ENCODE measurements at regions not wholly inside any gene's neighbourhood (a gene's known extent, or its start where the extent isn't known, plus 50 kb on each side); places are given as distances from the start of the nearest gene placed in this dataset.

- no peak for FAIRE-seq
Observed at GRCh38 chr6:88304520-88304919, 138.4 kb upstream of the CNR1 start.

- FAIRE-seq: no peak
Observed at GRCh38 chr6:88302769-88303225, 136.7 kb upstream of the CNR1 start.

DNA sequence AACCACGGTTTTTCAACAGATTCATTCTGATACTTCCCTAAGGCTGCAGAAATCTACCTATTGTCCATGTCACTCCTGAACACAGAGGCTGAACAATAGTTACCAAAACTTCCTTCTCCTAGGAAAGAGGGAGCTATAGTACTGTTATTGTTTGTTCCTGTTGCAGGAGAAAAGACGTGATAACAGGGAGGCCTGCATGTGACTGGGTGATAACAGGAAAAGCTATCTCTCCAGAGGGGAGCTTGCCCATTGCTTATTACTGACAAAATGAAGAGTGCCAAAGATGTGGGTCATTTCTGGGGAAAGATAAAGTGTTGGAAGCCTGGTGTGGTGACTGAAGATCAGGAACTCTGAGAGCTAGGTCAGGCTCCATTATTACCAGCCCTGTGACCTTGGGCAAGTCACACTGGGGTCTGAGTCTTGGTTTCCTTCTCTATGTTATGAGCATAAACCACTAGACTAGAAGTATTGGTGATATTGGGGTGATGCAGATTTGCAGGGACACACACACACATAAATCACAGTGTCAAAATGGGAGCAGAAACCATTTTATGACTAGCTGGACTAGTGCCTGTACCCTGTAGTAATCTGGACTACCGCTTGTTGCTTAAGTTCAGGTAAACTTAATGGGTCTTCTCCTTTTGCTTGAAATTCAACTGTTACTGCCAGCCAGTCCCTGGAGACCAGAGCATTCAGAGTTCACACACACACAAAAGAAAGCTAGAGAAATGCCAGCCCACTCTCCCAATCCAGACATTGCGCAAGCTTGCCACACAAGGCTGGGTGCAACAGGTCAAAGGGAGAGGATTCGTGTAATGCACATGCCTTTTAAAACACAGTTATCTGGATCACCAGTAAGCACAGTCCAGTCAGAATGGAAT is 136.0 kb upstream of the CNR1 start:
- FAIRE-seq: no peak

- FAIRE-seq: no peak
Observed at GRCh38 chr6:88301256-88301655, 135.1 kb upstream of the CNR1 start.

GRCh38 chr6:88298066-88298845 is 132.1 kb upstream of the CNR1 start:
- FAIRE-seq: no peak

DNA sequence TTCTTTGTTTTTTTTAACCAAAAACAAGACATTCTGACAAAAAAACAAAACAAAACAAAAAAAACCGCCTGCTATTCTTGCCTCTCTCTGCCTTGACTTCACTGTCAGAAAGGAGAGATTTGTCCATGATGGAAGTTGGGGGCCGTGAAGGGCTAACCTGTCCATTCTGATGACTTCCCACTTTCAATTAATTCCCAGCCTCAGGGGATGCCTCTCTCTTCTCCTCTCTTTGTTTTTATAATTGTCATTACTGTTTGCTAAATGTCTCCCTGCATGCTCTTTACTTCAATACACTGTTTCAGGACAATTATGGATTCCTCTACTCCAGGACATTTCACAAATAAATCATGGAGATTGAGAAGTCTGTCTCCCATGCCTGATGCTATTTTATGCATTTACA is 130.5 kb upstream of the CNR1 start:
- FAIRE-seq: no peak

DNA sequence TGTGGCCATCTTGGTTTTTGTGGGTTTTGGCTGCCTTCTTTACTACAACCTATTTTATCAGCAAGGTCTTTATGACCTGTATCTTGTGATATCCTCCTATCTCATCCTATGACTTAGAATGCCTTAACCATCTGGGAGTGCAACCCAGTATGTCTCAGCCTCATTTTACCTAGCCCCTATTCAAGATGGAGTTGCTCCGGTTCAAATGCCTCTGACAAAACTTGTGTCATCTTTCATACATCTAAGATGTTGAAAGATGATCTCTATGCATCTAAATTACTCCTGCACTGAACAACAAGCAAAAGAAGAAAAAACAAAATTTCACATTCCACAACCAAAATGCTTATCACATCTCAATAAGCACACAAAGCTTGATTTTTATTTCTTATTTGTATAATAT is 129.5 kb upstream of the CNR1 start:
- no peak for FAIRE-seq

DNA sequence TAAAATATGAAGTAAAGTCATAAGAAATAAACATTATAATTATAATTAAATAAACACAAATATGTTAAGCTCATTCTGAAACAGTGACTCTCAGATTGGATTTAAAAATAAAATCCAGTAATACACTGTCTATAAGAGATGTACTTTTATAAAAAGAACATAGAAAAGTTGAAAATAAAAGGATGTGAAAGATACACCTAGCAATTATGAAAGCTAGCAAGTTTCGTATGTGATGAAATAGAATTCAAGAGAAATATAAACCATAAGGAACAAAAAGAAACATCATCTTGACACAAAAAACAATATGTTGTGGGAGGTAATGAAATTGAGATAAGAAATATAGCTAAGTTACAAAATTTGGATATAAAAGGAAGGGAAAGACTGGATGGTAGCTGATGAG is 128.6 kb upstream of the CNR1 start:
- FAIRE-seq: peak; percentile 3

GRCh38 chr6:88290411-88290810 is 124.3 kb upstream of the CNR1 start:
- FAIRE-seq: no peak

DNA sequence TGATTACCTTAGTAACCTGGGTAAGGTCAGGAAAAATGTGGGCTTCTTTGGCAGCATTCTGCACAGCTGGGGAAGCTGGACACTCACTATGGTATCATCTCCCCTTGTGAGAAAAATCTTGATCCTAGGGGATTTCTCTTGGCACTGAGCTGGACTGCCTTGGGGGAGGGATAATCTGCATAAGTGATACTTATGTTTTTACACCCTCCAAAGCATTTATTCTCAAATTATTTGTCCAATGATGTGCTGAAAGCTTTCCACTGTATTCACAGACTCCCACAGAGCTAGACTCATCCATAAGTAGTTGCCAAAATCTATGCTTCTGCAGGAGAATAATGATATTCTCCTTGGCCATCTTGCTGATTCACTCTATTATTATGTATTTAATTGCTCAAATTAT is 121.5 kb upstream of the CNR1 start:
- FAIRE-seq: no peak

DNA sequence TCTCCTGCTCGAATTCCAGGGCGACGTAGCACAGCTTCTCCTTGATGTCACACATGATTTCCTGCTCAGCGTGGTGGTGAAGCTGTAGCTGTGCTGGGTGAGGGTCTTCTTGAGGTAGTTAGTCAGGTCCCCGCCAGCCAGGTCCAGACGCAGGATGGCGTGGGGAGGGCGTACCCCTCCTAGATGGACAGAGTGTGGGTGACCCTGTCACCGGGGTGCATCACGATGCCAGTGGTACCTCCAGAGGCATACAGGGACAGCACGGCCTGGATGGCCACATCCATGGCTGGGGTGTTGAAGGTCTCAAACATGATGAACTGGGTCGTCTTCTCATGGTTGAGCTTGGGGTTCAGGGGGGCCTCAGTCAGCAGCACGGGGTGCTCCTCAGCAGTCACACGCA is 110.2 kb upstream of the CNR1 start:
- no peak for FAIRE-seq

- FAIRE-seq: no peak
Observed at GRCh38 chr6:88268508-88268907, 102.4 kb upstream of the CNR1 start.

DNA sequence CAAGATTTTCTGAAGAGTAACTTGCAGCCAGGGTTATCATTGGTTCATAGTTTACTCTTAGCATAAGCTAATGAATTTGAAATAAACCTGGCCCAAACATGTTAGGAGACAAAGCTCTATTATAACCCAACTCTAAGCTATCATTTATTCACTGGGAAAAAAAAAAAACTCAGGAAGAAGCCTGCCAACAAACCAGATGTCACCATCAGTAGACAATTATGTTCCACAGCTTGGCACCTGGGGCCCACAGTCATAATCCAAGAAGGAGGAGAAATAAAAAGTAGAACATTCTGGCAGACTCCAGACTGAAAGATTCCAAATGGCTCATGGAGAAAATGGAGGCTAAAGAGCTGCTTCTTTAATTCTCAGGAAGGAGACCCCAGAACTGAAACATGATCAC is 100.0 kb upstream of the CNR1 start:
- no peak for FAIRE-seq

DNA sequence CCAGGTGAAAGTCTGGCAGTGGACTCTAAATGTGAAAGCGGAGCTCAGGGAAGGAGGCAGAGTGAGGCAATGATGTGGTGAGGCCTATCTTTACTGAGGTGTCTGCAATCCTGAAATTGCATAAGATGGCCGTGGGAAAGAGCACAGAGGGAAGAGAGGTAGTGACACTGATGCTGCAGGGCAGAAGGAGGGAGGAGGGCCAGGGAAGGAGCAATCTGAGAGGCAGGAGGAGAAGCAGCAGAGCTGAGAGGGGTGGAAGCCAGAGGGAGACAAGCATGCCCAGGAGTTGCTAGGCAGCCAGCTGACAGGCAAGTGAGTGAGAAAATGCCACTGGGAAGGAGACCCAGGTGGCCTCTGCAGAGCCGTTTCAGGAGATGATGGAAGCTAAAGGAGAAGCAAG is 97.4 kb upstream of the CNR1 start:
- FAIRE-seq: no peak

- FAIRE-seq: no peak
Observed at GRCh38 chr6:88262332-88262731, 96.2 kb upstream of the CNR1 start.

DNA sequence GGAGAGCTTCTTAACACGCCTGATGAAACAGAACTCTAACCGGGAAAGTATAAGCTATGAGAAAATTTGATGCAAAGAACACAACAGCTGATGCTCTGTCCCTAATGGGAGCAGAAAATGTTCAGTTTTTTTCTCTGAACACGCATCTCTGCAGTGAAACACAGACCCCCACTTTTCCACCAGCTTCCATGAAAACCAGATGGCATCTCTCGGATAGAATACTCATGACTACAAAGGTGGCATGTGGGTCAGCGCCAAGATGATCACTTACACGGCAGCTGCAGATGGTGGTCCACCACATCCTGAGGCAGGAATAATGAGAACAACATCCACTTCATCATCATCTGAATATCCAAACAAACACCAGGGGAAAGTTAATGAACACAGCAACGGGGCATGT is 85.2 kb upstream of the CNR1 start:
- no peak for FAIRE-seq

DNA sequence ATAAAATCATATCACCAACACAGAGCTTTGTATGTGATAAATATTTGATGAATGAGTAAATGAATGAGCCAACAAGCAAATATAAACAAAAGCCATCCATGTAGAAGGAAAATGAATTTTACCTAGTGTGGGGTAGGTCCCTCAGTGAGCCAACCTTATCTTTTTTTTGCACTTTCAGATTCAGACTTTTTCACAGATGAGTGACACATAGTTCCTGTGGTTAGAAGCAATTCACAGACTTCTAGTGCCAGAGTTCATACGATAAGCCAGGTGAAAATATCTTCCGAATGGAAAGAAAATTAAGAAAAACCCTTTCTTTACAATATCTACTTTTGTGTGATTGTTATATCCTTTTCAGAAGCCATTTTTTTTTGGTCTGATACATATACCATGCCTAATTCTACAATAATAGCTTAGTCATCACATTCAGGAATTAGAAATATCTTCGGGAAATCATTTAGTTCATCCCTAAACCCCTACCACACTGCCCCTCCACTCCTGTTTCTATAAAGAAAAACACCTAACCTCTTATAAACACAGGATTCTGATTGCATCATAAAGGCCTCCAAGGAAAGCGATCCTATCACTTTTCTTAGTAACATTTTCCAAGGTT is 82.7 kb upstream of the CNR1 start:
- no peak for FAIRE-seq

GRCh38 chr6:88246654-88247053 is 80.5 kb upstream of the CNR1 start:
- FAIRE-seq: no peak

DNA sequence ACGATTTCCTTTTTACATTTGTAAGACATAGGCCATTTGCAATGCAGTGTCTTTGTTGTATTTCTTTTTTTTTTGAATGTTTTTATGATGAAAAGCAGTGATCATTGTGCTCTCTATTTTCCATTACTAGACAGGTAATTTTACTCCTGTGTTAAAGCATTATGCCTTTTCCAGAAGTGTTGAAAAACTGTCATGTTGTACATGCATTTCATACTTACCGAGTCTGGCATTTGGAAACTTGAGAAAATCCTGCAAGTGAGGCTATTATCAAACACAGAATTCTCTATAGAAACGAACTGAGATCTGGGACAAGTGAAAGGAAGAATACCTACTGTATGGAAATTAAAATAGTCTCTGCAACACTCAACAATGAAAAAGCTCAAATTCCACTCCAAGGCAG is 78.6 kb upstream of the CNR1 start:
- no peak for FAIRE-seq

GRCh38 chr6:88238901-88239300 is 72.8 kb upstream of the CNR1 start:
- no peak for FAIRE-seq

DNA sequence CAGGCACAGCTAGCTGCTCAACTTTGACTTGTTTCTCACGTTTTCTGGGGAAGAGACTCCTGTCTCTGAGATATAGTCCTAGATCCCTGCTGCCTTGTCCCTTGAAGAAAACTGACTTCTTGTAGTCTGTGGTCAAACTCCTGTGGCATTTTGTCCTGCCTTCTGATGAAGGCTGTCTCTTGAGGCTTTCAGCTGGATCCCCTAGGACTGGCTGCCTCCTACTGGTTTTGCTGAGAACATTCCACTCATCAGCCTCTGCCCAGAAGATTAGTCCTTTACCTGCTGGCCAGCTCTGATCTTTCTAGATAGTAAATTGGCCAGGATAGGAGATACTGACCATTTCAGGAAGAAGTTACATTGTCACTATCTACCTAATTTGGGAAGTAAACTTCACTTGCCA is 71.9 kb upstream of the CNR1 start:
- no peak for FAIRE-seq

- no peak for FAIRE-seq
Observed at GRCh38 chr6:88236612-88237360, 70.6 kb upstream of the CNR1 start.

DNA sequence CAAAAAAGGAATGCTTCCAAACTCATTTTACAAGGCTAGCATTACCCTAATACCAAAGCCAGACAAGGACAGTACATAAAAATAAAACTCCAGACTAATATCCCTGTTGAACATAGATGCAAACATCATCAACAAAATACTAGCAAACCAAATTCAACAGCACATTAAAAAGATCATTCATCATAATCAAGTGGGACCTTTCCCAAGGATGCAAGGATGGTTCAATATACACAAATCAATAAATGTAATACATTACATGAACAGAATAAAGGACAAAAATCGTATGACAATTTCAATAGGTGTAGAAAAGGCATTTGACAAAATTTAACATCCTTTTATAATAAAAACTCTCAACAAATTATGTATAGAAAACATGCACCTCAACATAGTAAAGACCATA is 66.6 kb upstream of the CNR1 start:
- no peak for FAIRE-seq

Data from A204.1 (cell line).